CD4-positive, alpha-beta T cell (primary cell): ENCODE measurements at regions not wholly inside any gene's neighbourhood (a gene's known extent, or its start where the extent isn't known, plus 50 kb on each side); places are given as distances from the start of the nearest gene placed in this dataset.

Experiments
- ATAC-seq: fragments of 200-7000 bp; cut with Tn5 transposase; one replicate; pipeline ENCODE4 v1.10.0; 2022; ENCODE audit warnings: mild to moderate bottlenecking; ENCODE audit not compliant: poor library complexity
- CTCF ChIA-PET: fragments of 350-600 bp; sonication (Branson Sonifier 250); formaldehyde crosslinking; loops from one replicate; lab custom pipeline; 2021; ENCODE audit warnings: antibody characterized with exemption, inconsistent platforms; lab: Charles Lee
- POLR2A ChIA-PET: fragments of 350-600 bp; sonication (Branson Sonifier 250); formaldehyde crosslinking; loops from one replicate; lab custom pipeline; 2021; ENCODE audit warnings: antibody characterized with exemption, inconsistent platforms; lab: Charles Lee
- DNase-seq, 14 experiments: peaks; one replicate each; pipeline ENCODE4 v3.0.0-alpha.2; 2013 to 2020; ENCODE audit warnings: mixed read lengths in 2 of 14
- H3K27ac ChIP-seq, 2 donors: one replicate each; pipeline versions ENCODE4 v1.5.1 to v1.7.0; 2013; ENCODE audit warnings: low read length in 2 of 2, low read depth in 1 of 2, mild to moderate bottlenecking in 1 of 2
- H3K27me3 ChIP-seq, 2 experiments: 1 replicate in 1 of 2; 2 replicates in 1 of 2; pipeline versions ENCODE4 v1.6.1 to v1.7.0; 2013; ENCODE audit warnings: low read length in 2 of 2, control low read depth in 1 of 2, mild to moderate bottlenecking in 1 of 2, moderate library complexity in 1 of 2; ENCODE audit not compliant: insufficient read depth in 2 of 2, control insufficient read depth in 1 of 2
- H3K36me3 ChIP-seq: one replicate; pipeline ENCODE4 v1.6.1; 2013; ENCODE audit warnings: low read length, control low read depth; ENCODE audit not compliant: insufficient read depth
- H3K4me1 ChIP-seq: one replicate; pipeline ENCODE4 v1.6.1; 2013; ENCODE audit warnings: low read length, control low read depth; ENCODE audit not compliant: insufficient read depth
- H3K4me3 ChIP-seq: one replicate; pipeline ENCODE4 v1.5.1; 2013; ENCODE audit warnings: mild to moderate bottlenecking, low read length, moderate library complexity
- H3K9me3 ChIP-seq, 2 experiments: 1 replicate in 1 of 2; 2 replicates in 1 of 2; pipeline versions ENCODE4 v1.6.1 to v1.7.0; 2013; ENCODE audit warnings: low read length in 2 of 2, mild to moderate bottlenecking in 2 of 2, control low read depth in 1 of 2, moderate library complexity in 1 of 2; ENCODE audit not compliant: control insufficient read depth in 1 of 2, insufficient read depth in 1 of 2
- H3K27ac Mint-ChIP-seq: one replicate; pipeline ENCODE4 v1.8.0; 2020; ENCODE audit warnings: mixed read lengths
- H3K27me3 Mint-ChIP-seq: one replicate; pipeline ENCODE4 v1.8.0; 2021; ENCODE audit warnings: mixed read lengths
- H3K36me3 Mint-ChIP-seq: one replicate; pipeline ENCODE4 v1.8.0; 2021; ENCODE audit warnings: low read depth, mixed read lengths
- H3K4me1 Mint-ChIP-seq: one replicate; pipeline ENCODE4 v1.8.0; 2021; ENCODE audit warnings: low read depth, mixed read lengths
- H3K4me3 Mint-ChIP-seq: one replicate; pipeline ENCODE4 v1.8.0; 2020; ENCODE audit warnings: mild to moderate bottlenecking, mixed read lengths
- H3K9me3 Mint-ChIP-seq: one replicate; pipeline ENCODE4 v1.8.0; 2020; ENCODE audit warnings: mixed read lengths
- CTCF ChIP-seq: fragments of 200-600 bp; IDR thresholded peaks from one replicate; pipeline ENCODE4 v1.8.0; 2022; ENCODE audit warnings: antibody characterized with exemption, mild to moderate bottlenecking
- intact Hi-C, 2 experiments: fragments of 100-400 bp; cut with DNase I in 1 of 2; cut with micrococcal nuclease in 1 of 2; formaldehyde crosslinking; loops; one replicate each; pipeline versions ENCODE4 v1.15.1 to v1.9.0; 2023 to 2025; cut with DNase I, micrococcal nuclease

GRCh38 chr15:36491912-36492311 lies 87.5 kb upstream of the CDIN1 start:
- H3K27me3 ChIP-seq = no peaks in the 10 kb centered on the region
- DNase-seq = no peak
- no peaks in the 10 kb centered on the region for H3K36me3 Mint-ChIP-seq
- no peak overlapping the region for H3K4me3 Mint-ChIP-seq
- no peaks in the 10 kb centered on the region for H3K9me3 Mint-ChIP-seq
- TF ChIP-seq CTCF = no peak
- ChIA-PET POLR2A (no interaction called here), CTCF (no interaction called here)
- H3K27ac ChIP-seq = no peak overlapping the region
- H3K4me1 ChIP-seq = no peaks in the 10 kb centered on the region
- H3K27ac Mint-ChIP-seq = no peak overlapping the region
- no peaks in the 10 kb centered on the region for H3K36me3 ChIP-seq
- no peaks in the 10 kb centered on the region for H3K4me1 Mint-ChIP-seq
- H3K9me3 ChIP-seq = no peaks in the 10 kb centered on the region
- no peak overlapping the region for H3K4me3 ChIP-seq
- ATAC-seq = no peak
- intact Hi-C loops = no loop called here
- peaks cover 18% of the 10 kb centered on the region for H3K27me3 Mint-ChIP-seq

DNA sequence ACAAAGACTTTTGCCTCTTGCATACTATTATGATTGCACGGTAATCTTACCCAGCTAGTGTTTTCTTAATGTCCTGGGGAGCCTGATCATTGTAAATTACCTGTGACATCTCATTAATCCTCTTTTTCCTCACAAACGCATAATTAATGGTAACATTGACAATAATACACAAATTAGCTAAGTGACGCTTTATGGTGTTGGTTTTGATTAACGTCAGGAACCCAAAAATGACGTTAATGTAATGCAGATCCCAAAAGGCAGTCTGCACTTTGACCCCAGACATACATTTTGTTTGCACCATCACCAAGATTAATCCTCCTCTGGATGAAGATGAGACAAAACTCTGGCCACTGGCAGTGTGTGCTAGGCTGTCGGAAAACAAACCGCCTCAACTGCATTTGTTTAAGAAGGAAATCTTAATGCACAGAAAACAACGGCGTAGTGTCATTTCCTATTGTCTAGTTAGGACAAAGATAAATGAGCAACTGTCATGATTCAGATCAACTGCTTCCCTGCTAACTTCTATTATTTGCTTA lies 83.9 kb upstream of the CDIN1 start:
- CTCF ChIA-PET = no interaction called here
- Mint-ChIP-seq H3K4me3 (no peak overlapping the region), H3K27me3 (peaks cover 41% of the 10 kb centered on the region), H3K36me3 (no peaks in the 10 kb centered on the region), H3K4me1 (no peaks in the 10 kb centered on the region), H3K27ac (no peak overlapping the region), H3K9me3 (no peaks in the 10 kb centered on the region)
- no peaks in the 10 kb centered on the region for H3K27me3 ChIP-seq
- no peaks in the 10 kb centered on the region for H3K9me3 ChIP-seq
- no peak for TF ChIP-seq CTCF
- H3K27ac ChIP-seq = no peak overlapping the region
- POLR2A ChIA-PET = no interaction called here
- H3K4me1 ChIP-seq = no peaks in the 10 kb centered on the region
- ATAC-seq (no peak), DNase-seq (no peak)
- no peak overlapping the region for H3K4me3 ChIP-seq
- intact Hi-C loops = no loop called here
- H3K36me3 ChIP-seq = no peaks in the 10 kb centered on the region

- Histone ChIP-seq H3K27ac (no peak overlapping the region), H3K36me3 (no peaks in the 10 kb centered on the region), H3K4me1 (no peaks in the 10 kb centered on the region), H3K4me3 (no peak overlapping the region), H3K9me3 (no peaks in the 10 kb centered on the region), H3K27me3 (peaks cover 0 to 5% of the 10 kb centered on the region in 2 experiments)
- Mint-ChIP-seq H3K27me3 (peaks cover 49% of the 10 kb centered on the region), H3K27ac (no peak overlapping the region), H3K36me3 (no peaks in the 10 kb centered on the region), H3K4me3 (no peak overlapping the region), H3K4me1 (no peaks in the 10 kb centered on the region), H3K9me3 (no peaks in the 10 kb centered on the region)
- ATAC-seq (no peak), DNase-seq (no peak)
- intact Hi-C loops = no loop called here
- ChIA-PET CTCF (no interaction called here), POLR2A (no interaction called here)
- no peak for TF ChIP-seq CTCF
Observed at GRCh38 chr15:36497901-36498300, 81.5 kb upstream of the CDIN1 start.
